Activated CD8-positive, alpha-beta memory T cell treated with anti-CD3 and anti-CD28 coated beads, Interleukin-2, amount 50 U/mL, for 24 hours (primary cell): ENCODE measurements at regions not wholly inside any gene's neighbourhood (a gene's known extent, or its start where the extent isn't known, plus 50 kb on each side); places are given as distances from the start of the nearest gene placed in this dataset.
A peak's percentile ranks its signal among the peaks of the same experiment; 100 is the strongest.

Experiments
- DNase-seq: peaks from one replicate; pipeline ENCODE4 v3.0.0-alpha.2; 2020; ENCODE audit errors: extremely low read depth

DNA sequence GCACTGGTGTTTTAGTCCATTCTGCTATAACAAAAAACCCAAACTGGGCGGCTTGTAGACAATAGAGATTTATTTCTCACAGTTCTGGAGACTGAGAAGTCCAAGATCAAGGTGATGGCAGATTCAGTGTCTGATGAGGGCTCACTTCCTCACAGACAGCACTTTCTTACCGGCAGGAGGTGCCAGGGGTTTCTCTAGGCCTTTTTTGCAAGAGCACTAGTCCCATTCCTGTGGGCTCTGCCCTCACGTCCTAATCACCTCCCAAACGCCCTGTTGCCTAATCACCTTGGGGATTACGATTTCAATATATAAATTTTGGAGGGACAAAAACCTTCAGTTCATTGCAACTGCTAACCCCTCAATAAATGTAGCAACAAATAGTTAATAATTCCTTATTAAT is 140.0 kb upstream of the SGK1 start:
- DNase-seq: no peak

DNA sequence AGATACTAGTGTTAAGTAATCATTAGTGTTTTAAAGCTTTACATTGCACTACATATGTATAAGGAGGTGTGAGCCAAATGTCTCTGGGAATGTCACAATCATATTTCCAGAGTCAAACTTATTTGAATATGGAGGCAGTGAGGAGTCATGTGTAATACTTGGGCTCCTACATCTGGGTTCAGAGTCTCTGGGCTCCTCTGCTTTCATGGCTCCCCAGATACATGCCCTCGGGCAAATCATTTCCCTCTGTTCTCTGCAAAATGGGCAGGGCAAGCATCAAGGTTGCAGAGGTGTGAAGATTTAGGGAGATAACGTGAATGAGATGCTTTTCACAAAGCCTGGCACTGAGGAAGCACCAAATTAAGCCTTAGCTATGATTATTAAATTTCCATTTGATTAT is 138.3 kb upstream of the SGK1 start:
- no peak for DNase-seq

DNA sequence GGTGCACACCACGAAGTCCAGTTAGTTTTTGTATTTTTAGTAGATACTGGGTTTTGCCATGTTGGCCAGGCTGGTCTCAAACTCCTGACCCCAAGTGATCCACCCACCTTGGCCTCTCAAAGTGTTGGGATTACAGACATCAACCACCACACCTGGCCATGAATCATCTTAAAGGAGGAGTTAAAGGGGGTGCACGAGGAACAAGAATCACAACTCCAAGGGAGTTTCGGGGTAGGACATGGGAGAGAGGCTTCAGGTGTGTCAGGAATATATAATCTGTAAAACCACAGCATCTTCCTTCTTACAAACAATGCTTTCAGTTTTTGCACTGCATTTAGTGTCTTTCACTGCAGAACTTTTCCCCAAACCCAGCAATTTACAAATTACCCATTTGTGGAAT is 137.4 kb upstream of the SGK1 start:
- DNase-seq: no peak

DNA sequence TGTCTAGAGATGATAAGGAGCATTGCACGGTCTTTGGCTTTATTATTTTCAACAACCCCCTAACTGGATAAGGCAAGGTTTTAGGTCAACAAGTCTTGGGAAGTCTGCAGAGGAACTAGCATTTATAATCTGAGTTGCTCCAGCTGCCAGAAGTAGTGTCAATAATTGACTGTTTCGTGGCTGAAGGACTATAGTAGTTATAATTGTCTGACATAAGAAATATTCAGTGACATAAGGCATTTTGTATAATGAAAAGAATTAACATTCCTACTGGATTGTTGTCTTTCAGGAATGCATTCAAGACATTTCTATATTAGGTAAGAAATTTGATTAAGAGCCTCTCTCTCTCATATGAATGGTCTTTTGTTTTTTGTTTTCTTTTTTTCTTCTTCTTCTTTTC is 136.9 kb upstream of the SGK1 start:
- DNase-seq: no peak

DNA sequence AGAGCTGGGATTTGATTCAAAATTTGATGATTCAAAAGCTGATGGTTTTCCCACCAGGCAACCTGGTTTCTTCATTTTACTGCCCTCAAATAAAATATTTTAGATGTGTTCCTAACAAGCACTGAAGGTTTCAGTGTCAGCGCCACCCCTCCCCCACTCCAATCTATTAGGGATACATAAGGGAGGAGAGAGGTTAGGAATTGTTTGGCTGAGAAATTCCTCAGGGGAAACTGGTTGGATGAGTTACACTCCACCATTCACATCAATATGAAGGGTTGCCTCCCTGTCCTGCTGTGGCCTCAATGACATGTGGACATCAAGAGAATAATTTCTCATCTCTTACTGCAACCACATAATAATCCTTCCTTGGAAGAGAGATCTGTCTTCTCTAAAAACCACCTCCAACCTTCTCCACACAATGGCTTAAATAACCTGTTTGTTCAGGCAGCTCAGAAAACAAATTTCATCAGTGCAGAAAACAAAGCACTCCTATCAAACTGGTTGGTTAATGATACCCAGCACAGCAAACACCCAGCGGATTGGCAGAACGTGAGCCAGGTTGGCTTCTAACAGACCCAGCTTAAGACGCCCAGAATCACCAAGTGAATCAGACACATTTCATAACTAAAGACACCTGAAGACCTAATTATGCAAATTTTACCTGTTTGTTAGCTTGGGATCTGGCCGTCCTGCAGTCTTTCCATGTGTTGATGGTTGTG is 136.0 kb upstream of the SGK1 start:
- no peak for DNase-seq

DNA sequence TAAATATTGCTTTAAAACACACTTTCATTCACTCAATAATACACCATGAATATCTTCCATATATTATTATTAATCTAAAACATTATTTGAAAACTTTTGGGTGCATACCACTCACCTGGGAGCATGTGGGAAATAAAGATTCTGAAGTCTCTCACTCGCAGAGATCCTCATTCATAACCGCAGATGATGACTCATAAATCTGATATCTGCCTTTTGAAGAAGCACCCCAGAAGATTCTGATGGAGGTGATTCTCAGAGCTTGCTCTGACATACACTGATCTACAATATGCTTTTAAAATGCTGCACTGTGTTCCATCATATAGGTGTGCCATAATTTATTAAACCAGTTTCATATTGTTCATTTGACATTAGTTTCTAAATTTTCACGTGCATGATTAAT is 135.0 kb upstream of the SGK1 start:
- no peak for DNase-seq

DNA sequence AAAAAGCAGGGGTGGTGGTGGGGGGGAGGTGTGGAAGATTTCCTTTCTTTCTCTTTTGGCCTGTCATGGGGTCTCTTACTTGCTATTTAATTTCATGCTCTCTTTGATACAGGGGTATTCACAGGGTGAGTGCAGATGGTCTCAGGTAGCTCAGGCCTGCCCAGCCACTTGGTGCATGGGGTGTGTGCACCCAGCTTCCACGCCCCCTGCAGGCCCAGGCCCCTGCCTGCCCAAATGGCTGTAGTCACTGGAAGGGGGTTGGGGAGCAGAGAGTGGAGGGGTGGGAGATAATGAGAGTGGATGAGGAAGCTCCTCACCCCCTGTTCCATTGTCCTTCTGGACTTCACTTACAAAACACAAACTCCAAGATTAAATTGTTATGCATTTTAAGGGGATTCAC is 133.6 kb upstream of the SGK1 start:
- DNase-seq: no peak

DNA sequence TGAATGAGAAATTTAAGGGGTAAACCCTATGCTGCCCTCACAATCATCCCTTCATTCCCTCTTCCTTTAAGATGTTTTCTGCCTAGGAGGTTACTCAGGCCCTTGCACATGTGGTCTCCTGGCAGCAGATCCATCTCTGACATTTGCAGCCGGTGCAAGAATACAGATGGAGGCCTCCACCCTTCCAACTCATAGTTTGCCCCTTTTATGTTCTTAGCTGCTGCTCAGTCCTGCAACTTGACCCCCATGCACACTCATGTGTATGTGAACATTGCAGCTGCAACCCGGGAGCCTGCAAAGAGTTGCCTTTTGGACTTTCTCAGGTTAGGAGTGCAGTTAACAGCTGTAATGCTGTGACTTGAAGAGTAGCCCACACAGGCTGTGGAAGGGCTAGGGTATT is 131.9 kb upstream of the SGK1 start:
- no peak for DNase-seq

DNA sequence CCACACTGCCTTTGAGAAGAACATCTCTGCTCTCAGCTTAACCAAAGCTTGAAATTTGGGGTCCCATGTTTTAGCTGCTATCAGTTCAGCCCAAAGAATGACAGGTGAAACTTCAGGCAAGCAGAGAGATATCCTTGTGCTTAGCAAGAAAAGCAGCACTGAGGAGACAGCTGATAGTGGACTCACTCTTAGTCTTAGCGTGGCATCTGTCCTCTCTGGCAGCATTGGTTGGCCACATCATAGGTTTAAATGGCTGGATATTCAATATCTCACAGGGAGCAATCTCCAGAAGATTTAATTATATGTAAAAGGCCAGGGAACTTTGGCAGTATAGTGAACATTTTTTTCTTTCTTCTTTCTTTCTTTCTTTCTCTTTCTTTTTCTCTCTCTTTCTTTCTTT is 131.1 kb upstream of the SGK1 start:
- DNase-seq: no peak

DNA sequence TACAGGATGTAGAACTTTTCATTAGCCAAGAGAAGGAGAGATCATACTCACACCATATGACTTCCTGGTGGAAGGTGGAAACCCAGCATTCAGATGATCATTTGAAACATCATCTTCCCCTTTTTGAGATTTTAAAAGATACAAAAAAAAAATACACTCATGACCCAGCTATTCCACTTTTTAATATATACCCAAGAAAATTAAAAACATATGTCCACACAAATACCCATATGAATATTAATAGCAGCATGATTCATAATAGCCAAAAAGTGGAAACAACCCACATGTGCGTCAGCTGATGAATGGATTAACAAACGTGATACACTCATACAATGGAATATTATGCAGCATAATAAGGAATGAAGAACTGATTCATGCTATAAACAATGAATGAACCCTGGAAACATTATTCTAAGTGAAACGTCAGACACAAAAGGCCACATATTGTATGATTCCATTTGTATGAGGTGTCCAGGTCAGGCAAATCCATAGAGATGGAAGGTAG is 130.0 kb upstream of the SGK1 start:
- no peak for DNase-seq

DNA sequence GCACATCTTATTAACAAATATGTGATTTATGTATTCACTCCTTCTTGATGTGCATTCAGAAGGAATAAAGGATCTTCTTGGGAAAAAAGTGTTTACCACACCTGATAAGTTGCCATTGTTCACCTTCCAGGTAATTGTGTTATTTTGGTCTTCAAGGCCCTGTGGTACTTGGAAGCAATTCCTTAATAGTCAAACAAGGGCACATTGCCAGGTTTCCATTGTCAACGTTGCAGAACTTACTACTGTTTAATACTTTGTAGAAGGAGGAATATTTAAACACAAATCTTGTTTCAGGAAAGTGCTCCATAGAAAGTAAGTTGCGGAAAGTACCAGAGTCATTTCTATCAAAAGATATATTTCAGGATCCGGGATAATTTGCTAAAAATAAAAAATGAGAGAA is 129.5 kb upstream of the SGK1 start:
- DNase-seq: no peak

DNA sequence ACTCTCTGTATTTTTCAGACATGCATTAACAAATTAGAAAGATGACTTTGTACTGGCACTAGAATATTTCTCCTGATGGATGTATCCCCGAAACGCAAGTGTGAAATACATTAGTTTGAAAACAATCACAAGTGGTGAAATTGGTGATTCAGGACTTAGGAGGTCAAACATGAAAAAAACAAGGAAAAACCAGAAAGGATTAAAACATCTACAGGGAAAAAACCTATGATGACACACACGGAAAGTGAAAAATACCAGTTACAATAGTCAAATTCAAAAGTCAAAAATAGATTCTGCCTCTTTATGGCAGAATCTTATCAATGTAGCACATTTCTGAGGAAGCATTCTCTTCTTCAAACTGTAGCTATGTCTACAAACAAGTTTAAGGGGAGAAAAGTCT is 129.0 kb upstream of the SGK1 start:
- DNase-seq: no peak

DNA sequence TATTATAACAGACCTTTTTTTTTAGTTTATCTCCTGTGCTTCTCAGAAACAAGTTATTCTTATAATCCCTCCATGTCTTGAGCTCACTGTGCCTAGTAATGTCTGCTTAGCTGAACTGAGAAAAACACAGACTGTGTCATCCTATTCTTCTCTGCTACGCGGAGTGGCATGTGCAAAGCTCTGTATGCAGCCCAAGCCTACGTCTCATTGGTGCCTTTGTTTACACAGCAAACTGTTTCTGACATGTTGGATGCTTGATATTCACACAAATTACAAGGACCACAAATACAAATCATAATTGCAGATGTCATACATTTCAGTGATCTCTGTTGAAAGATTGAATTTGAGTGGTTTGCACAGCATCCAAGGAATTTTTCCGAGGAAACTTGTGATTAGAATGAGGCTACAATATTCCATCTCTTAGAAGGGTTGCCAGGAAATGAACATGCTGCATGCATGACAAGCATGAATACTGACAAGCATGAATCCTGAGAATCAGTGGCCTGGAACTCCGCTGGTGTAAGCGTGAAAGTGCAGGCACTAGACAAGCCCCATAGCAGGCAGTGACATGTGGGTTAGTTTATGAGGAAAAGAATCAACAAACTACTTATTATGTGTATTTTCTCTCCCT is 128.4 kb upstream of the SGK1 start:
- no peak for DNase-seq

DNA sequence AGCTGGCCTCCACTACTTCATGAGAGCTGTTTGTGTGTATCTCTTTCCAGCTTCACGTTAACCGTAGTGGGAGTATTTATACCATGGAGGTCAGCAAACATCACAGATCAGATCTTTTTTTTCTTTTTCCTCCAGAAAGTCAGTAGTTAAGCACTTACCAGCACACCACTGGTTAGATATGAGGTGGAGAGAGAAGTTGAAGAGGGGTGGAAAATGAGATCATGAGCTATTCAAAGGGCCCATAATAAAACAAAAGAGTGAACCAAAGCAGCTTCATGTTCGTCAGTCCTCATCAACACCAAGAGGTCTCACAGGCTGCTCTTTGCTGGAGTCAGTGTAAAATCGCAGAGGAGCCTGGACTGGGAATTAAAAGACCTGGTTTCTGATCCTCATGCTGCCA is 125.1 kb upstream of the SGK1 start:
- no peak for DNase-seq

DNA sequence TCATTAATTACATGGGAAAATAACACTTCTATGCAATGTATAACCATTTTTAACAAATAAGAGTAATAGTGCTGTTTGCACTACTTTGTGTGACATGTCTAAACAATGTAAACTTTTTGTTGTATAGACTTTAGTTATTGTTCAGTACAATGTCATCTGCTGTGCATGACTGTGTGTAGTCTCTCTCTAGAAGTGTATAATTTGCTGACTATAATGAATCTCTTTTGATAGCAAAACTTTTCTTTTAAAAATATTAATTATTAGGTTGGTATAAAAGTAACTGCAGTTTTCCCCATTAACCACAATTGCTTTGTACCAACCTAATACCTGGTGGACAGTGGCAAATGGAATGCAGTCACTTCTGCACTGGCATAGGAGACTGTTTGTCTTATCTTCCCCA is 124.2 kb upstream of the SGK1 start:
- no peak for DNase-seq

DNA sequence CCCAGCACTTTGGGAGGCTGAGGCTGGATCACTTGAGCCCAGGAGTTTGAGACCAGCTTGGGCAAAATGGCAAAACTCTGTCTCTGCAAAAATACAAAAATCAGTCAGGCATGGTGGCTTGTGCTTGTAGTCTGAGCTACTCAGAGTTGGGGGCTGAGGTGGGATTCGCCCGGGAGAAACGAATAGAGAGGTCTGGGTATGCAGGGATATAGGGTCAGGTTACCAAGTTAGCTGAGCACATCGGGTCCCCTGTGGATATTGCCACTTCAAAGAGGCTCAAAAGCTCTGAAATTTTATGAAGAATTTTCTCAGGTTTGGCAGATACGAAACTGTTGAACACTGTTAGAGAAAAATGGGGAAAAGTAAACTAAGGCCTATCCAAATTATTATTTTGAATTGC is 120.9 kb upstream of the SGK1 start:
- DNase-seq: no peak

DNA sequence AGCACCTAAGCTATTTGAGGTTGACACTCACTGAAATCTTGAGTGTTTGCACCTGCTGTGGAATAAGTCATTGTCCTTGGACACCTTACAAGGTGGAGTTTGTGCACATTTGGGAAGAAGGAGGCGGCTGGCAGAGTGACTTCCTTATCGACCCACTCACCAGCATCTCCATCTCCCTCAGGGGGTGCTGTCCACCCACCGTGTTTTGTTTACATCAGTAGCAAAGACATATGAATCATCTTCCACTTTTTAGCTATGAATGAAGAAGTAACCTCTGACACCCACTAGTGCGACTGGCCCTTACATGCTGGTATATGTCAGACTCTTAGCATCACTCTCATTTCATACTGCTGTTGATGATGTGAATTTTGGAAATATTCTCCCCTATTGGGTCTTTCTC is 119.5 kb upstream of the SGK1 start:
- DNase-seq: peak; percentile 7

DNA sequence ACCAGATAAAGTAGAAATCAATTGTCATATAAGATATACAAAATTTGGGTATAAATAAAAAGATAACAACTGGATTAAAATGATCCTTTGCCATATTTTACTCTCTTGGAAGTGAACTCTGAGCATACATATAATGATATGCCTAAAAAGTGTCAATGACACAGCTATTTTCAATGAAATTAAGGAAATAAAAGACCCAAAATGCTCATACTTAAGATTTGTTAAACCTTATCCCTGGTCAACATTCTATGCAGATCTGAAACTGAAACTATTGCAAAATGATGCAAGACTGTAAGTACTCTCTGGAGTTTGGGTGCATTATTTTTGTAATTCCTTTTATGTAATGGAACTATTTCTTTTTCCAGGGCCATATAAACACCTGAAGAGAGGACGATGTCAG is 119.0 kb upstream of the SGK1 start:
- DNase-seq: no peak

DNA sequence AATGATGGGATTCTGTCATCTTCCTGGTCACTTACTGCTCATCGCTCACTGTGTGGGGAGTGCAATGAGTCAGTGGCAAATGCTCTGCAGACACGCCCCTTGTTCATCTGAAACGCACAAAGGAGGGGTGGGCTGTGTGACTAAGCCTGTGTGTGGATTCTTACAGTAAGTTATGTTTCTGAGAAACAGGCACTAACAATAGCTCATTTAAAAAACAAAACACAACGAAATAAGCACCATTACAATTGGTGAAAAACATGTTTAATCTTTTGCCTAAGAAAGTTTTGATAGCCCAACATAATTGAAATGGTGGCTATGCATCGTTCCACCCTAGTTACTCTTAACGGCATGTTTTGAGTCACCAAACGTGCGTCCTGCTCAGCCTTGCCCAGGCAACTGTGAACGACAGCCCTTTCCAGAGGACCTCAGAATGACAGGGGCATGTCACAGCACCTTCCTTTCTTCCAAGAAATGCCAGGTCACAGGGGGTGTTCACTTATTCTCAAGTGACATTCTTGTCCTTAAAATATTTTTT is 118.4 kb upstream of the SGK1 start:
- peak; percentile 51 for DNase-seq

DNA sequence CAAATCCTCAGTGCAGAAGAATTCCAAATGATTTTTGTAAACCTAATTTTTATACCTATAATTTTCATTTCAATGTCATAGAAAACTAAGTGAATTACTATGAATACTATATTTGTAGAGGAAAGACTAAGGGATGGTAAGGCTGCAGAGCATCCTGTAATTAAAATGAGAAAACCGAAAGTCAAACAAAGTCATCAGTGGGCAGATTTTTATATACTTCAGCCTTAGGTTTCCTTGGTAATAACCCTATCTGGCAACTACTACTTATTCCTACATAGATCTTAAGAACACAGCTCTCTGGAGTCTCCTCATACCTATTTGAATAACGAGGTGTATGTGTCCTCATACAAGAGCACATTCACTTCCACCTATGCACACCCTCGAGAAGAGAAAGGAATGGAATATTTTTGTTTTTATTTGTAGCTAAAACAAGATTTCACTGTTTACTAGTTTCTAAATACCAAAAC is 117.9 kb upstream of the SGK1 start:
- DNase-seq: no peak

DNA sequence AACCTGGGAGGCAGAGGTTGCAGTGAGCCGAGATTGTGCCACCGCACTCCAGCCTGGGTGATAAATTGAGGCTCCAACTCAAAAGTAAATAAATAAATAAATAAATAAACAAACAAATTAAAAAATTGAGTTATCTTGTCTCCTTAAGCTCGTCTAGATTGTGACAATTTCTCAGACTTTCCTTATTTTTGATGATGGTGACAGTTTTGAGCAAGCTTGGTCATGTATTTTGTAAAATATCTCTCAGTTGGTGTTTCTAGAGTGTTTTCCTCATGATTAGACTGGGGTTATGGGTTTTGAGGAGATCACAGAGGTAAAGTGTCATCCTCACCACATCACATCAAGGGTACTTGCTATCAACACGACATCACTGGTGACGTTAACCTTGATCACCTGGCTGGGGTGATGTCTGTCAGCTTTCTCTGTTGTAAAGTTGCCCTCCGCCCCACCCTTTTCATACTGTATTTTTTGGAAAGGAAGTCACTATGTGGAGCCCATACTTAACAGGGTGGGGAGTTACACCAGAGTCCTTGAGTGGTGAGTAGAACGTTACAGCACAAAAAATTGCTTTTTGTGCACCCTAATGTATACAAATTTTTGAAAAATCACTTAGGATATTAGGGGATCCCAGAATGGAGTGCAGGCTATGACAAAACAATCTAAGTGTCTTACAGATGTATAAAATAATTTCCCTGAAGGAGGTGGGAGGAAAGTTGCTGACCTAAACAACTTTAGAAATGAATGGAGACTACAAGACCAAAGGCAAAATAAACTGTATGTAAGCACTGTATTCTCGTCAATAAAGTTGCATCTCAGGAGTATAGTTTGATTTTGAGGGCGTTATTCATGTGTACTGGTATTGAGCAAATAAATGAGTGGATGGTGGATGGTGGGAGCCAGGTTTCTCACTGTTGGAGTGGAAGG is 116.4 kb upstream of the SGK1 start:
- no peak for DNase-seq

DNA sequence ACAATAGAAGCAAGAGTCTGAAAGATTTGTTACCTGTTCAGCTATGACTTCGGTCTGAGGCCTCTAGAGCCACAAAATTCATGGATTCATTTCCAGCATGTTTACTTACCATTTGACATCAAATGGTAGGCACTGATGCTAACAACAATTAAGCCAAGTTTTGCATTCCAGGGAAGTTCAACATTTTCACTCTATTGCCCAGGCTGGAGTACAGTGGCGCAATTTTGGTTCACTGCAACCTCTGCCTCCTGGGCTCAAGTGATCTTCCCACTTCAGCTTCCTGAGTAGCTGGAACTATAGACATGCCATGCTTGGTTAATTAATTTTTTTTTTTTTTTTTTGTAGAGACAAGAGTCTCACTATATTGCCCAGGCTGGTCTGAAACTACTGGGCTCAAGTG is 114.1 kb upstream of the SGK1 start:
- no peak for DNase-seq
